Mesenchymal stem cell (in vitro differentiated cells and primary cell): ENCODE measurements at regions not wholly inside any gene's neighbourhood (a gene's known extent, or its start where the extent isn't known, plus 50 kb on each side); places are given as distances from the start of the nearest gene placed in this dataset.
"Not testable (repeated sequence)": the region's sequence is repeated elsewhere in the genome, so short reads cannot be mapped to it uniquely, and the experiment has no call there.

ENCODE experiments used
- DNase-seq: peaks from one replicate; pipeline ENCODE4 v3.0.0-alpha.2; 2013
- H2AFZ ChIP-seq: one replicate; pipeline ENCODE4 v1.6.1; 2013; ENCODE audit warnings: low read depth, mild to moderate bottlenecking, control low read depth, inconsistent platforms, low read length, moderate library complexity
- H2AK5ac ChIP-seq: 2 replicates; pipeline ENCODE4 v1.6.1; 2013; ENCODE audit warnings: low read length, moderate library complexity, mild to moderate bottlenecking, inconsistent platforms; ENCODE audit not compliant: severe bottlenecking
- H2BK120ac ChIP-seq: one replicate; pipeline ENCODE4 v1.6.1; 2013; ENCODE audit warnings: low read depth, mild to moderate bottlenecking, inconsistent platforms, low read length, moderate library complexity
- H2BK12ac ChIP-seq, 2 experiments: one replicate each; pipeline ENCODE4 v1.6.1; 2013; ENCODE audit warnings: inconsistent platforms in 2 of 2, low read length in 2 of 2, mild to moderate bottlenecking in 2 of 2, moderate library complexity in 2 of 2, control low read depth in 1 of 2
- H2BK15ac ChIP-seq: one replicate; pipeline ENCODE4 v1.6.1; 2013; ENCODE audit warnings: mild to moderate bottlenecking, low read depth, inconsistent platforms; ENCODE audit not compliant: poor library complexity, severe bottlenecking
- H2BK5ac ChIP-seq: 2 replicates; pipeline ENCODE4 v1.6.1; 2013; ENCODE audit warnings: low read depth, mild to moderate bottlenecking, low read length, control low read depth, inconsistent platforms; ENCODE audit not compliant: poor library complexity, severe bottlenecking
- H3K14ac ChIP-seq, 2 experiments: one replicate each; pipeline ENCODE4 v1.6.1; 2013; ENCODE audit warnings: inconsistent platforms in 2 of 2, low read length in 2 of 2, control low read depth in 1 of 2, mild to moderate bottlenecking in 1 of 2, moderate library complexity in 1 of 2
- H3K18ac ChIP-seq, 2 experiments: one replicate each; pipeline ENCODE4 v1.6.1; 2013; ENCODE audit warnings: inconsistent platforms in 2 of 2, low read length in 2 of 2, control low read depth in 1 of 2, low read depth in 1 of 2, mild to moderate bottlenecking in 1 of 2
- H3K23ac ChIP-seq, 2 experiments: one replicate each; pipeline ENCODE4 v1.6.1; 2013; ENCODE audit warnings: inconsistent platforms in 2 of 2, low read length in 2 of 2, mild to moderate bottlenecking in 2 of 2, moderate library complexity in 2 of 2, control low read depth in 1 of 2
- H3K27ac ChIP-seq: 2 replicates; pipeline ENCODE4 v1.5.1; 2013; ENCODE audit warnings: mild to moderate bottlenecking, moderate library complexity, low read length, control low read depth, inconsistent platforms; ENCODE audit not compliant: poor library complexity, severe bottlenecking
- H3K27me3 ChIP-seq, 2 experiments: 2 replicates each; pipeline versions ENCODE4 v1.6.1 to v1.7.0; 2013; ENCODE audit warnings: low read length in 2 of 2, mild to moderate bottlenecking in 2 of 2, moderate library complexity in 2 of 2, control low read depth in 1 of 2, inconsistent platforms in 1 of 2; ENCODE audit not compliant: control insufficient read depth in 1 of 2, insufficient read depth in 1 of 2
- H3K36me3 ChIP-seq, 2 experiments: 2 replicates each; pipeline versions ENCODE4 v1.6.1 to v1.7.0; 2013; ENCODE audit warnings: low read length in 2 of 2, control low read depth in 1 of 2, inconsistent platforms in 1 of 2, low read depth in 1 of 2, mild to moderate bottlenecking in 1 of 2; ENCODE audit not compliant: insufficient read depth in 2 of 2, control insufficient read depth in 1 of 2
- H3K4ac ChIP-seq, 2 experiments: one replicate each; pipeline ENCODE4 v1.6.1; 2013; ENCODE audit warnings: inconsistent platforms in 2 of 2, low read length in 2 of 2, mild to moderate bottlenecking in 2 of 2, moderate library complexity in 2 of 2, control low read depth in 1 of 2, low read depth in 1 of 2
- H3K4me1 ChIP-seq: 2 replicates; pipeline ENCODE4 v1.6.1; 2013; ENCODE audit warnings: low read depth, low read length, control low read depth; ENCODE audit not compliant: control insufficient read depth, insufficient read depth
- H3K4me2 ChIP-seq: 2 replicates; pipeline ENCODE4 v1.6.1; 2013; ENCODE audit warnings: low read length, mild to moderate bottlenecking, inconsistent platforms; ENCODE audit not compliant: poor library complexity, severe bottlenecking
- H3K4me3 ChIP-seq, 2 experiments: 2 replicates each; pipeline versions ENCODE4 v1.5.1 to v1.7.0; 2013; ENCODE audit warnings: low read length in 2 of 2, mild to moderate bottlenecking in 2 of 2, control low read depth in 1 of 2, low read depth in 1 of 2; ENCODE audit not compliant: insufficient read depth in 1 of 2
- H3K79me1 ChIP-seq: replicated peaks from 2 replicates; pipeline ENCODE4 v1.6.1; 2013; ENCODE audit warnings: mild to moderate bottlenecking, control low read depth, low read length, inconsistent platforms; ENCODE audit not compliant: poor library complexity, severe bottlenecking
- H3K9ac ChIP-seq: 2 replicates; pipeline ENCODE4 v1.7.0; 2013; ENCODE audit warnings: mild to moderate bottlenecking, low read length, moderate library complexity
- H3K9me3 ChIP-seq: 2 replicates; pipeline ENCODE4 v1.7.0; 2013; ENCODE audit warnings: mild to moderate bottlenecking, low read length; ENCODE audit not compliant: control insufficient read depth
- H4K8ac ChIP-seq: one replicate; pipeline ENCODE4 v1.6.1; 2013; ENCODE audit warnings: inconsistent platforms, mild to moderate bottlenecking, low read length, moderate library complexity
- H4K91ac ChIP-seq: one replicate; pipeline ENCODE4 v1.6.1; 2013; ENCODE audit warnings: mild to moderate bottlenecking, low read length, inconsistent platforms
- WGBS: methylation state at CpG from one replicate; pipeline ENCODE4 v1.1.7; 2013; ENCODE audit warnings: mixed read lengths; 5-methylcytosine and 5-hydroxymethylcytosine counted together

DNA sequence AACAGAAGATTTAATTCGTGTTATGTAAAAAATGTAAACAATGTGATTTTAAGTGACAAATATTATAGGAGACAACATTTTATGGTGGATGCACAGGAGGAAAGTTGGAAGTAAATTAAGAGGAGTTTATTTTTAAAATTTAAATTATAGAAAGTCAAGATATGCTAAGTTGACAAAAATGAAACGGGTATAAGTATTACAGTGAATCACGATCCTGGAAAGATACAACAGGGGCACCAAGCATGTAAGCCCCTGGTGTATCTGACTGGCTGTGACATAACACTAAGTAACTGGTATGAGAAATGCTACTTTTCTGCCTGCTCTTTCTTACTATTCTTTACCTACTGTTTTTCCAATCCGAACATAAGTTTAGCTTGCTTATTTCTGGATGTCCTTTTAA, 419.8 kb upstream of the CHD1 start:
- Histone ChIP-seq H3K4me1 (no peaks in the 10 kb centered on the region), H3K4ac (no peak overlapping the region), H3K79me1 (no peaks in the 10 kb centered on the region), H3K36me3 (no peaks in the 10 kb centered on the region), H3K27ac (no peak overlapping the region), H3K4me3 (no peak overlapping the region), H2BK120ac (no peak overlapping the region), H2BK12ac (no peak overlapping the region), H3K4me2 (no peak overlapping the region), H4K91ac (no peak overlapping the region), H2AK5ac (no peak overlapping the region), H2BK5ac (no peak overlapping the region), H3K9me3 (peaks cover 14% of the 10 kb centered on the region), H3K27me3 (no peaks in the 10 kb centered on the region), H4K8ac (no peak overlapping the region), H3K18ac (no peak overlapping the region), H2AFZ (no peak overlapping the region), H3K14ac (no peak overlapping the region), H3K9ac (no peak overlapping the region), H3K23ac (no peak overlapping the region), H2BK15ac (no peak overlapping the region)
- DNase-seq: no peak
- WGBS: 87% methylated on average over 4 of the region's 4 CpGs

DNA sequence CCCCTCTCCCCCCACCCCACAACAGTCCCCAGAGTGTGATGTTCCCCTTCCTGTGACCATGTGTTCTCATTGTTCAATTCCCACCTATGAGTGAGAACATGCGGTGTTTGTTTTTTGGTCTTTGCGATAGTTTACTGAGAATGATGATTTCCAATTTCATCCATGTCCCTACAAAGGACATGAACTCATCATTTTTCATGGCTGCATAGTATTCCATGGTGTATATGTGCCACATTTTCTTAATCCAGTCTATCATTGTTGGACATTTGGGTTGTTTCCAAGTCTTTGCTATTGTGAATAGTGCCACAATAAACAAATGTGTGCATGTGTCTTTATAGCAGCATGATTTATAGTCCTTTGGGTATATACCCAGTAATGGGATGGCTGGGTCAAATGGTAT, 411.0 kb upstream of the CHD1 start:
- DNase-seq, H2BK5ac ChIP-seq, H3K4me2 ChIP-seq, H3K36me3 ChIP-seq, H3K4me1 ChIP-seq, H3K27me3 ChIP-seq, H4K91ac ChIP-seq, H3K79me1 ChIP-seq, H3K14ac ChIP-seq, H3K18ac ChIP-seq, H2BK12ac ChIP-seq, H2BK120ac ChIP-seq, H4K8ac ChIP-seq, H2BK15ac ChIP-seq, H3K4me3 ChIP-seq, H2AK5ac ChIP-seq, H2AFZ ChIP-seq, H3K9ac ChIP-seq, H3K23ac ChIP-seq, H3K4ac ChIP-seq, H3K27ac ChIP-seq: not testable (repeated sequence)
- peaks cover 14% of the 10 kb centered on the region for H3K9me3 ChIP-seq
- no CpG with 5 or more reads among the region's 2 CpGs for WGBS

- Histone ChIP-seq H2BK15ac (no peak overlapping the region), H3K14ac (no peak overlapping the region), H2BK120ac (no peak overlapping the region), H3K23ac (no peak overlapping the region), H2BK12ac (no peak overlapping the region), H3K27me3 (no peaks in the 10 kb centered on the region), H3K4ac (no peak overlapping the region), H3K36me3 (no peaks in the 10 kb centered on the region), H4K91ac (no peak overlapping the region), H3K27ac (no peak overlapping the region), H3K79me1 (no peaks in the 10 kb centered on the region), H3K18ac (no peak overlapping the region), H4K8ac (no peak overlapping the region), H3K4me3 (no peak overlapping the region), H3K9me3 (peaks cover 23% of the 10 kb centered on the region), H2BK5ac (no peak overlapping the region), H2AFZ (no peak overlapping the region), H3K9ac (no peak overlapping the region), H3K4me2 (no peak overlapping the region), H3K4me1 (no peaks in the 10 kb centered on the region), H2AK5ac (no peak overlapping the region)
- 81% methylated on average over 2 of the region's 2 CpGs for WGBS
- DNase-seq: no peak
Observed at GRCh38 chr5:99334936-99335335, 406.1 kb upstream of the CHD1 start.

DNA sequence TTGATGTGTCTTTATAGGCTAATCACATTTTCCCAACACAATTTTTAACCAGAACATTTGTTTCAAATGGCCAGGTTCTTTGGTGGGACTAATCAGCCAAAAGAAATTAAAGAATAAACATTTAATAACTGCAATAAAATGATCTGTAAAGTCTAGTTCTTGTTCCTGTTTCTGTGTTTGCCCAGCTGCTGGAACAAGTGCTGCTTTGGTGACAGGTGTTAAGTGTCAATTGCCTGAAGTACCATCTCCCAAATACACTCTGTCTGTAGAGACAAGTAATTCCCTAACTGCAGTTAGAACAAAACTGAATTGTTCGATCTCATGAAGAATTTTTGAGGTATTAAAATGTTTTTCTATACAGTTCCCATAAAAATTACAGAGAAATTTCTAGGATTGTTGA, 402.3 kb upstream of the CHD1 start:
- H2BK5ac ChIP-seq: no peak overlapping the region
- H2AK5ac ChIP-seq: no peak overlapping the region
- H3K4me1 ChIP-seq: no peaks in the 10 kb centered on the region
- H3K4me2 ChIP-seq: no peak overlapping the region
- no peak overlapping the region for H2BK12ac ChIP-seq
- no peak overlapping the region for H3K27ac ChIP-seq
- H4K91ac ChIP-seq: no peak overlapping the region
- no peak overlapping the region for H3K4ac ChIP-seq
- H2BK120ac ChIP-seq: no peak overlapping the region
- no CpG with 5 or more reads among the region's 1 CpG for whole genome bisulfite sequencing
- H3K27me3 ChIP-seq: no peaks in the 10 kb centered on the region
- H3K9me3 ChIP-seq: peaks cover 9% of the 10 kb centered on the region
- H4K8ac ChIP-seq: no peak overlapping the region
- H3K18ac ChIP-seq: no peak overlapping the region
- H3K23ac ChIP-seq: no peak overlapping the region
- H2AFZ ChIP-seq: no peak overlapping the region
- H3K4me3 ChIP-seq: no peak overlapping the region
- H3K36me3 ChIP-seq: no peaks in the 10 kb centered on the region
- no peak overlapping the region for H3K9ac ChIP-seq
- H3K79me1 ChIP-seq: no peaks in the 10 kb centered on the region
- H2BK15ac ChIP-seq: no peak overlapping the region
- DNase-seq: no peak
- H3K14ac ChIP-seq: no peak overlapping the region
